GM21825 (cell line): ENCODE measurements at regions not wholly inside any gene's neighbourhood (a gene's known extent, or its start where the extent isn't known, plus 50 kb on each side); places are given as distances from the start of the nearest gene placed in this dataset.

ENCODE experiments used
- ATAC-seq: cut with Tn5 transposase; IDR thresholded peaks from one replicate; pipeline ENCODE4 v1.9.1; 2021; ENCODE audit warnings: mild to moderate bottlenecking, moderate library complexity; ENCODE audit not compliant: unreplicated experiment

- ATAC-seq: no peak
Measured at GRCh38 chr11:41849250-41849649, 389.8 kb upstream of the LRRC4C start.

- ATAC-seq: no peak
Measured at GRCh38 chr11:41851743-41852142, 392.3 kb upstream of the LRRC4C start.

DNA sequence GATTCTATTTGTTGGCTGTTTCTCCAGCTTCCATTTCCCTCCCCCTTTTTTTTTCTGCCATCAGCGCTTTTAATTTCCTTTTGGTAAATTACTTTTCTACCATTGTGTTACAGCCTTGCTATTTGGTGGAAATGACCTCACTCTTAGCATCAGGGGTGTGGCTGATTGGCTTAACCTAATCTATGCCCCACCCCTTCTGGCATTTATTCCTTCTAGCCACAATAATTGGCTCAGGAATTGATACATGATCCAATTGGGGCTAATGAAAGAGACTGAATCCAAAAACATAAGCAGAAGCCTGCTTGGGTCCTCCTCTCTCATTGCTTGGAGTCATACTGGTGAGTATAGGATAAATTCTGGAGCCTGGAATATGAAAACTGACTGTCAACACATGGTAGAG is 402.4 kb upstream of the LRRC4C start:
- no peak for ATAC-seq

GRCh38 chr11:41866525-41866924 is 407.1 kb upstream of the LRRC4C start:
- no peak for ATAC-seq

GRCh38 chr11:41868606-41869005 is 409.2 kb upstream of the LRRC4C start:
- no peak for ATAC-seq

- ATAC-seq: no peak
Measured at GRCh38 chr11:41872426-41872825, 413.0 kb upstream of the LRRC4C start.

DNA sequence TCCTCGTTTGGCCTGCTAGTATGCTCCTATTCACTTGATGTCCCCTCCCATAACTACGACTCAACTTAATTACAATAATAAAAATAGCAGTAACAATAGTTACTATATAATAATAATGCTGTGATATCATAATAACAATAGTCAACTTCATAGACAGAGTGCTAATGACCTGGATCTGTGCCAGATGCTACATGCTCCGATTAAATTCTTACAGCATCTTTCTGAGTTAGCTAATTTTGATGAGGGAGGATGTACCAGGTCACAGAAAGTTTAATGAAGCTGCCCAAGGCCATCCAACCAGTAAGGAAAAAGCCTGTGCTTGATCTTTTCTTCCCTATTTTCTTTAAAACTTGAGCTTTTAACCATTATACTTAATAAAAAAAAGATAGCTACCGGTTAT is 413.4 kb upstream of the LRRC4C start:
- no peak for ATAC-seq

GRCh38 chr11:41878095-41878494 is 418.6 kb upstream of the LRRC4C start:
- no peak for ATAC-seq

DNA sequence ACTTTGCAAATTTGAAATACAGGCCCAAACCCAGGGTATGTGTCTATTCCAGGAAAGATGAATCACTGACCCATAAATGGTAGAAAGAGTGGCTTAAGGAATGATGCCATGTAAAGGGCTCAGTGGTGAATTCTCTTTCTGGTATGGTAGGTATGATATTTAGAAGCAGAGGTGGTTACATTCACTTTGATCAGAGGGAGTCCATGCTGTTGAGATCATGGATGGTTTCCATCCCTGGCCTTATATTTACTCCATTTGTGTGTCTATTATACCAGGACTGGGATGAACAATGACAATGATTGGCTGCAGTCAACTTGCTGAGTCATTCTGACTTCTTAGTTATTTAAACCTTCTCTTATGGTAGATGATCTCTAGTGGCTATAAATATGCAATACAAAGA is 419.8 kb upstream of the LRRC4C start:
- ATAC-seq: no peak

DNA sequence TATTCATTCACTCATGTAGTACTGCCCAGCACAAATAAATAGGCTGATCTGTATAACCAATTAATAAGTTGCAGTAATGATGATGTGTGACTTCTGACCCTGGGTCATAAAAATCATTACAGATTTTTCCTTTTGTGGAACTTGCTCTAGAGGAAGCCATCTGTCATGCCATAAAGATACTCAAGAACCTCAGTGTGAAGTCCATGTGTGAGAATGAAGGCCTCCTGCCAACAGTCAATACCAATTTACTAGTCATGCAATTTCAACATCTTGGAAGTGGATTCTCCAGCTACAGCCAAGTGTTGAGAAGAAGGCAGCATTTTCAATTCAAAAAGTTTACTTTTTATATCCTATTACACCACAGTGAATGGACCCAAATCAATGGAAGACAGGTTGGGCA is 435.6 kb upstream of the LRRC4C start:
- no peak for ATAC-seq

DNA sequence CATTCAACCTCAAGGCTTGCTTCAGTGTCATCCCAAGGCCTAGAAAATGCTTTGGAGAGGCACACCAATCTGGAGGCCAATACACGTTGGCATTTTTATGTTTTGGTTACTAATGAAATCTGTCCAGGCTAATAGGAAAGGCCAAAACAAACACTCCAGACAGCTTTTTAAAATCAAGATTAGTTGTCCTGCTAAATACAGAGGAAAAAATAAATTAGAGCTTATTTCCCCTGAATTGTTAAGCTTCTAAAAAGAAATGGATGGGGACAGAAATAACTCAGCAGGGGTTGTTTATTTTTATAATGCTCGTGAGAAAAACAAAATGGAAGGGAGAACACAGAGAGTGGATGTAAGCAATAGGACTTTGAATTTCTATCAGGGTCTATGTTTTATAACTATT is 438.5 kb upstream of the LRRC4C start:
- no peak for ATAC-seq

- ATAC-seq: no peak
Measured at GRCh38 chr11:41917900-41918299, 458.4 kb upstream of the LRRC4C start.

- ATAC-seq: no peak
Measured at GRCh38 chr11:41920374-41920773, 460.9 kb upstream of the LRRC4C start.

GRCh38 chr11:41921746-41922390 is 462.4 kb upstream of the LRRC4C start:
- no peak for ATAC-seq

DNA sequence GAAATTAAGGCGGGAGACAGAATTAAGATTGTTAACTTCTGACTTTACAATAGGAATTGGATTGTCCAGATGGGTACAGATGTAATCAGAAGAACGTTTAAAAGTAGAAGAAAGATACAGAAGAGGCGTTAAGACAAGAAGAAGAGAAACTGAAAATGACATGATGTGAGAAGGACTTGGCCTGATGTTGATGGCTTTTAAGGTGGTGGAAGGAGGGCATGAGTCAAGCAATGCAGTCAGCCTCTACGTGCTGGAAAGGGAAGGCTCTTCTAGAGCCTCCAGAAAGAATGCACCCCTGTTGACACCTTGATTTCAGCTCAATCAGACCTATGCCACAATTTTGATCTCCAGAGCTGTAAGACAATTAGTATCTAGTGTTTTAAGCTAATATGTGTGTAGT is 466.9 kb upstream of the LRRC4C start:
- no peak for ATAC-seq

DNA sequence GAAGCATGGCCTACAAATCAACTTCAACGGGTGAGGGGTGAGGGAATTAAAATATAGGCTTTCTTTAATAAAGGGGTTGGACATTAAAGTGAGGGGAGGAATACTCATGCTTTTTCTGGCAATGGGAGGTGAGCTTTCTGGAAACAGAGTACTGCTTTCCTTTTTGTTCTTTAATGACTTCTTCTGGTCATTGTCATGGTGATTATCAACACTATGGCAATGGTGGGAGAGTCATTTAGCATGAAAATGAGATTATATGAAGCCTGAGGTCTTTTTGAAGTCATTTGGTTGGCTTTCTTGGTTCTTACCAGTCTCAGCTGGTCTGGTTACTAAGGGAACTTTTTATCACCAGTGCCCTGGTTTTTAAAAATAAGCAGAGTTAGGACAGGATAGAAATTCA is 475.8 kb upstream of the LRRC4C start:
- no peak for ATAC-seq

- no peak for ATAC-seq
Measured at GRCh38 chr11:41935795-41936194, 476.3 kb upstream of the LRRC4C start.

DNA sequence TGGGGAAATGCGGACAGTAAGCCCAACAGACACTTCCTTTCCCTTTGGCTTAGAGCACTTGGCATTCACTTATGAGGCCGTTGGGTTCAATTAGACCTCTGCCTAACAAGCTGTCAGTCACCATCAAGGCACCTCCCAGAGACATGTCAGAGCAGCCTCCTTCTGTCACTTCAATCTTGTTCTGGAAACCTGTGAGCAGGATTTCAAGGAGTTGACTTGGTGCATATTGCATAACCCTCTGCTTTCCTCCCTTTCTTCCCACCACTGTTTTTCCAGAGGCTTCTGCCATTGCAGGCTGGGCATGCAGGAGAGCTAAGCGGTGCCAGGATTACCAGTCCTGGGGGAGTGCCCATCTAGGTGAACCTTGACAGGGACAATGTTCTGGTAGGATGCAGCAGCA is 484.2 kb upstream of the LRRC4C start:
- ATAC-seq: no peak

DNA sequence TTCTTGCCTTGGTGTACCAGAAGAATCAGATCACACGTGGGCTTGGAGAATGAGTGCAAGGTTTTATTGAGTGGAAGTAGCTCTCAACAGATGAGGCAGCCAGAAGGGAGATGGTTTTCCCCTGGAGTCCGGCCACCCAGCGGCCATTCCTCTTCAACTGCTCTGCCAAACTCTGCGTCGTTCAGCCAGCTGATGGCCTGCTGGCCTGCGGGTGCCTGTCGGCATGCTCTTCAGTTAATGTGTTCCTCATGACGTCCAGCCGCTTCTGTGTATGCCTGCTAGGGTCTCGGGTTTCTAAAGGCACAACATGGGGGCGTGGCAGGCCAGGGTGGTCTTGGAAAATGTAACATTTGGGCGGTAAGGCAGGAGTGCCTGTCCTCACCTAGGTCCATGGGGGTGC is 487.9 kb upstream of the LRRC4C start:
- no peak for ATAC-seq

GRCh38 chr11:41950470-41951143 is 491.2 kb upstream of the LRRC4C start:
- ATAC-seq: no peak

DNA sequence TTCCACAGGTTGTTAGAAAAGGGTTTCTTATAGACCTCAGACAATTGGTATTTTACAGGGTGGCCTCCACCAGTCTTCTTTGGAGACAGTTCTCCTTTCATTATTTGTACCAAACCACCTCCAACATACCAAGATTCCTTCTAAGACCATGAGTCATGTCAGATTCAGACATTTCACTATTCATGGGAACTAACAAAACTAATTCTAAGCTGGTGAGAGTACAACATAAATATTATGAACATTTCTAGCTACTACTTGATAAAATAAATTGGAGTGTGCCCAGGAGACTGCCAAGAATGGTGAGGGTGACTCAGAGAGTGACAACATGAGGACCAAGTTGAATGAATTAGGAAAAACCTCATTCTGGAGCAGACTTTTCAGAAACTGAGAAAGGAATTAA is 494.6 kb upstream of the LRRC4C start:
- ATAC-seq: no peak

DNA sequence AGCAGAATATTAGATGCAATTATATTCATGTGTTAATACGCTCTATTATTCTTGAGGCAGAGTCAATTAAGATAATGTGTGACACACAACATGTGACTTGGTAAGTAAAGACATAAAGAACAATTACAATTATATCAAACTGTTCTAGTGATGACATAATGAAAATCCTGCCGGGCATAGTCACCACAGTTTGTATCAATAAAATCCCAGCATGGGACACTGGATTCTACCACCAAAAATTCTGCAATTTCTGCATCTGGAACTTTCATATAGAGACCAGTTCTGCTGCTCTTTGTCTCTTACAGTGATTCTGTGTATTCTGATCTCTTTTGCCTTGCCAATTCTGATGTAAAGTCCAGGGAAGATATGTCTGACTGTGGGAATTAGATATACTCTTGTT is 495.6 kb upstream of the LRRC4C start:
- no peak for ATAC-seq
